GM12878 (cell line): ENCODE measurements at regions not wholly inside any gene's neighbourhood (a gene's known extent, or its start where the extent isn't known, plus 50 kb on each side); places are given as distances from the start of the nearest gene placed in this dataset.

Experiments
- ATAC-seq: fragments of 200-7000 bp; cut with Tn5 transposase; 3 replicates; pipeline ENCODE4 v1.9.1; 2020; ENCODE audit warnings: mild to moderate bottlenecking, moderate library complexity
- BruUV-seq: library from RNA; stranded (reverse); fragments of 400-500 nt; replicated peaks from 2 replicates; lab custom pipeline; 2021; lab: Mats Ljungman, UMichigan
- CTCF ChIA-PET: fragments of 300-600 bp; sonication (Branson Sonifier 250); formaldehyde crosslinking; extraction: SDS; loops from one replicate; lab custom pipeline; 2021; ENCODE audit warnings: inconsistent platforms; lab: Yijun Ruan, JAX
- POLR2A ChIA-PET: fragments of 350-600 bp; formaldehyde crosslinking; extraction: SDS; loops from one replicate; lab custom pipeline; 2021; ENCODE audit warnings: inconsistent platforms; lab: Charles Lee
- RAD21 ChIA-PET: fragments of 300-600 bp; sonication (Branson Sonifier 250); formaldehyde crosslinking; loops from one replicate; lab custom pipeline; 2023; ENCODE audit warnings: antibody characterized with exemption; ENCODE audit not compliant: unreplicated experiment; lab: Charles Lee
- SMC1A ChIA-PET: fragments of 300-600 bp; sonication (Branson Sonifier 250); formaldehyde crosslinking; loops from one replicate; lab custom pipeline; 2023; ENCODE audit not compliant: unreplicated experiment, uncharacterized antibody; lab: Charles Lee
- DNase-seq: peaks from one replicate; pipeline ENCODE4 v3.0.0-alpha.2; 2011; ENCODE audit warnings: low read depth, low spot score
- FAIRE-seq: peaks from 3 replicates; lab custom pipeline; 2011; peaks lifted over from hg19 to GRCh38; lab: Jason Lieb, UNC
- H2AFZ ChIP-seq: 2 replicates; pipeline ENCODE4 v1.6.0; 2011; ENCODE audit warnings: low read depth, low read length, control low read depth; ENCODE audit not compliant: control insufficient read depth
- H3K27ac ChIP-seq: 2 replicates; pipeline ENCODE4 v1.5.1; 2011; ENCODE audit warnings: control low read depth; ENCODE audit not compliant: control insufficient read depth, insufficient read depth
- H3K27me3 ChIP-seq, 2 experiments: replicated peaks in 1 of 2; 2 replicates each; pipeline versions ENCODE4 v1.6.0 to v1.6.1; 2011; ENCODE audit warnings: low read length in 1 of 2; ENCODE audit not compliant: control insufficient read depth in 2 of 2, insufficient read depth in 2 of 2
- H3K36me3 ChIP-seq, 2 experiments: 2 replicates each; pipeline ENCODE4 v1.5.1; 2011; ENCODE audit warnings: low read length in 1 of 2; ENCODE audit not compliant: control insufficient read depth in 2 of 2, insufficient read depth in 2 of 2
- H3K4me1 ChIP-seq: 2 replicates; pipeline ENCODE4 v1.6.1; 2011; ENCODE audit warnings: mild to moderate bottlenecking, low read length, moderate library complexity, mixed read lengths; ENCODE audit not compliant: control insufficient read depth, insufficient read depth
- H3K4me2 ChIP-seq: 2 replicates; pipeline ENCODE4 v1.6.0; 2011; ENCODE audit warnings: control low read depth; ENCODE audit not compliant: control insufficient read depth, insufficient read depth
- H3K4me3 ChIP-seq: fragments of 200-600 bp; sonication (generic); 2 replicates; pipeline ENCODE4 v1.5.1; 2016
- H3K79me2 ChIP-seq: 2 replicates; pipeline ENCODE4 v1.6.0; 2011; ENCODE audit warnings: low read length; ENCODE audit not compliant: control insufficient read depth, insufficient read depth
- H3K9ac ChIP-seq: 2 replicates; pipeline ENCODE4 v1.8.0; 2011; ENCODE audit warnings: low read length, control low read depth, mixed read lengths; ENCODE audit not compliant: control insufficient read depth, insufficient read depth
- H3K9me3 ChIP-seq: replicated peaks from 3 replicates; pipeline ENCODE4 v1.5.1; 2011; ENCODE audit warnings: mild to moderate bottlenecking, low read length; ENCODE audit not compliant: control insufficient read depth, insufficient read depth
- H4K20me1 ChIP-seq: 2 replicates; pipeline ENCODE4 v1.6.0; 2011; ENCODE audit not compliant: control insufficient read depth, insufficient read depth
- BMI1 ChIP-seq: fragments of 450-650 bp; IDR thresholded peaks from 2 replicates; pipeline ENCODE4 v1.6.1; 2016; ENCODE audit warnings: mild to moderate bottlenecking, moderate library complexity, borderline replicate concordance
- GABPA ChIP-seq: IDR thresholded peaks from 2 replicates; pipeline ENCODE4 v1.6.1; 2014; ENCODE audit warnings: antibody characterized with exemption, low read depth, mild to moderate bottlenecking, inconsistent platforms
- KAT2A ChIP-seq: conservative IDR thresholded peaks from 2 replicates; pipeline ENCODE4 v1.6.1; 2011; ENCODE audit warnings: low read depth, low read length; ENCODE audit not compliant: control insufficient read depth
- MYC ChIP-seq: IDR thresholded peaks from 2 replicates; pipeline ENCODE4 v1.6.1; 2011; ENCODE audit warnings: mild to moderate bottlenecking, low read length, moderate library complexity, inconsistent platforms; ENCODE audit not compliant: insufficient read depth, insufficient replicate concordance, insufficient read length, severe bottlenecking
- NFXL1 ChIP-seq: fragments of 450-650 bp; IDR thresholded peaks from 2 replicates; pipeline ENCODE4 v1.6.1; 2017; ENCODE audit warnings: antibody characterized with exemption, mild to moderate bottlenecking, borderline replicate concordance
- NR2C1 ChIP-seq: fragments of 450-650 bp; IDR thresholded peaks from 2 replicates; pipeline ENCODE4 v1.6.1; 2017; ENCODE audit warnings: antibody characterized with exemption, mild to moderate bottlenecking, moderate library complexity
- POLR2A ChIP-seq: IDR thresholded peaks from 2 replicates; pipeline ENCODE4 v1.6.1; 2011; ENCODE audit warnings: low read depth, mild to moderate bottlenecking, low read length
- SMAD5 ChIP-seq: IDR thresholded peaks from 2 replicates; pipeline ENCODE4 v1.6.1; 2016; ENCODE audit warnings: antibody characterized with exemption, low read depth
- TBL1XR1 ChIP-seq: IDR thresholded peaks from 2 replicates; pipeline ENCODE4 v1.6.1; 2012; ENCODE audit warnings: low read depth, low read length, improper control_type of control experiment
- WGBS: methylation state at CpG from one replicate; pipeline ENCODE4 v1.1.6; 2016; ENCODE audit warnings: low lambda C conversion rate; ENCODE audit not compliant: insufficient replicate concordance, insufficient coverage; ENCODE audit errors: missing lambda C conversion rate; 5-methylcytosine and 5-hydroxymethylcytosine counted together
- in situ Hi-C: fragments of 300-500 bp; cut with MboI; formaldehyde crosslinking; loops from 9 replicates; pipeline ENCODE4 v1.14.3; 2018; ENCODE audit warnings: mixed read lengths
- intact Hi-C: fragments of 100-400 bp; cut with micrococcal nuclease; formaldehyde crosslinking; loops from one replicate; pipeline ENCODE4 v1.14.2; 2022; ENCODE audit not compliant: unreplicated experiment

DNA sequence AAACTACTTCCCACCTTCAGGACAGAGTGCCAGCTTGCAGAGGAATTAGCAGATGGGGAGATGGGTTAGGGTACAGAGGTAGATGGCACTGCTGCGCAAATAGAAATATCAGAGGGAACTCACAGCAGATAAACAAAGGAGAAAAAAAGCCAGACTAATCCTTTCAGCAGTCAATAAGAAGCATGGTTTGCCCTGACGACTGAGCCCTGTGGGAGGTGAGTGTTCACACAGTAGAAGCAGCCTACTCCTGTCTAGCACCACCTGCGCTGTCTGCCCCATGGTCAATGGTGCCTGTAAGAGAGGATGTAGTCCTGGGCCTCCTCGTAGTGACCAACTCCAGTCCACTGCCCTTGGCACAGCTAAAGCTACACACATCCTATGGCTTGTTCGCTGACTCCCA lies 174.1 kb downstream of the IBTK start:
- Histone ChIP-seq H3K27ac (no peak overlapping the region), H3K36me3 (no peaks in the 10 kb centered on the region), H3K4me1 (no peaks in the 10 kb centered on the region), H3K79me2 (no peaks in the 10 kb centered on the region), H3K9ac (no peak overlapping the region)
- POLR2A ChIA-PET = no interaction called here
- intact Hi-C loops = no loop called here
- WGBS = 19% methylated on average over 5 of the region's 5 CpGs
- ATAC-seq = peak; percentile 27; the same call in 1 of the 3 replicates
- TF ChIP-seq BMI1 (no peak), TBL1XR1 (no peak), NR2C1 (no peak), NFXL1 (no peak), MYC (no peak), KAT2A (no peak)
- TF ChIP-seq, all 136 proteins: peak for 0
- ChIA-PET RAD21 (no interaction called here), SMC1A (interaction anchor here (0.8 kb wide), 1 partner anchor 994 kb away, joined by 3 read pairs; no protein-coding TSS in a partner anchor), CTCF (no interaction called here)
- DNase-seq (no peak), FAIRE-seq (no peak)
- in situ Hi-C loops = no loop called here
- Histone ChIP-seq H4K20me1 (no peaks in the 10 kb centered on the region), H3K27me3 (no peaks in the 10 kb centered on the region), H3K9me3 (no peaks in the 10 kb centered on the region), H3K4me3 (no peak overlapping the region), H2AFZ (no peak overlapping the region), H3K4me2 (no peak overlapping the region)
- BruUV-seq = no TSS peak

DNA sequence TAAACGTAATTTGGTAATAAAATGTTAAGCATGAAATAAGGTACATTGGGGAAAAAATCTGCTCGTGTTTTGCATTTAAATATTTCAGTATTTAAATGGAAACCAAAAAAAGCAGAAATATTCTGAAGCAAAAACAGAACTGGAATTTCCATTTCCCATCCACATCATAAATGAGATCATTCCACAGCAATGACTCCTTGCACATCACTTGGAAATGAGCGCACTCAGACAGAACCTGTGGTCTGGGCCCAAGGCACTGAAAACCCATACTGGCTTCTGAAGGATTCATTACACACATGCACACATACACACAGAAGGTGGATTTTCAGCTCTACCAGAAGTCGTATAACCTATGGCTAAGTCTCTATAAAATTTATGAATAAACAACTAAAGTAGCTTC lies 174.8 kb downstream of the IBTK start:
- Histone ChIP-seq H3K27me3 (no peaks in the 10 kb centered on the region), H3K36me3 (no peaks in the 10 kb centered on the region), H3K4me3 (no peak overlapping the region), H4K20me1 (no peaks in the 10 kb centered on the region), H3K27ac (no peak overlapping the region), H3K9ac (no peak overlapping the region), H3K9me3 (no peaks in the 10 kb centered on the region), H3K4me1 (no peaks in the 10 kb centered on the region), H3K4me2 (no peak overlapping the region), H2AFZ (no peak overlapping the region), H3K79me2 (no peaks in the 10 kb centered on the region)
- no TSS peak for BruUV-seq
- intact Hi-C loops = no loop called here
- ChIA-PET RAD21 (interaction anchor here (2.3 kb wide), 1 partner anchor 32 kb away, joined by 6 read pairs; no protein-coding TSS in a partner anchor), SMC1A (interaction anchor here (0.8 kb wide), 1 partner anchor 994 kb away, joined by 3 read pairs; no protein-coding TSS in a partner anchor), CTCF (interaction anchor here (0.6 to 1.2 kb wide), 3 partner anchors 10 to 1467 kb away, joined by 3 to 4 read pairs (median 3); no protein-coding TSS in a partner anchor), POLR2A (no interaction called here)
- DNase-seq (no peak), FAIRE-seq (no peak), ATAC-seq (no peak)
- WGBS = 30% methylated on average over 4 of the region's 4 CpGs
- in situ Hi-C loops = no loop called here
- TF ChIP-seq GABPA (no peak), POLR2A (no peak), SMAD5 (no peak)
